Skeletal muscle tissue (tissue), 3 donors: ENCODE measurements at regions not wholly inside any gene's neighbourhood (a gene's known extent, or its start where the extent isn't known, plus 50 kb on each side); places are given as distances from the start of the nearest gene placed in this dataset.

ENCODE experiments used
- H3K27ac ChIP-seq: one replicate; pipeline ENCODE4 v1.7.0; 2013; ENCODE audit warnings: mild to moderate bottlenecking, low read depth, low read length, inconsistent platforms
- H3K27me3 ChIP-seq, 3 donors: one replicate each; pipeline ENCODE4 v1.7.0; 2013; ENCODE audit warnings: low read length in 3 of 3; ENCODE audit not compliant: control insufficient read depth in 3 of 3, insufficient read depth in 3 of 3
- H3K36me3 ChIP-seq, 3 donors: one replicate each; pipeline ENCODE4 v1.7.0; 2013; ENCODE audit warnings: low read length in 3 of 3; ENCODE audit not compliant: control insufficient read depth in 3 of 3, insufficient read depth in 3 of 3
- H3K4me1 ChIP-seq, 3 donors: one replicate each; pipeline ENCODE4 v1.7.0; 2013; ENCODE audit warnings: low read length in 3 of 3, mild to moderate bottlenecking in 3 of 3; ENCODE audit not compliant: control insufficient read depth in 3 of 3, insufficient read depth in 3 of 3
- H3K4me3 ChIP-seq, 3 donors: one replicate each; pipeline ENCODE4 v1.7.0; 2013; ENCODE audit warnings: low read length in 3 of 3
- H3K9ac ChIP-seq, 3 donors: one replicate each; pipeline ENCODE4 v1.7.0; 2013; ENCODE audit warnings: low read length in 3 of 3, mild to moderate bottlenecking in 3 of 3, moderate library complexity in 2 of 3, low read depth in 1 of 3
- H3K9me3 ChIP-seq, 3 donors: one replicate each; pipeline ENCODE4 v1.7.0; 2013; ENCODE audit warnings: low read length in 3 of 3; ENCODE audit not compliant: control insufficient read depth in 3 of 3
- donor health status: Osteomylitis.

- Histone ChIP-seq H3K4me1 (peaks cover 4 to 24% (median 13%) of the 10 kb centered on the region in 3 donors), H3K27ac (no peak overlapping the region), H3K9me3 (no peaks in the 10 kb centered on the region), H3K36me3 (no peaks in the 10 kb centered on the region), H3K27me3 (no peaks in the 10 kb centered on the region), H3K4me3 (no peak overlapping the region), H3K9ac (no peak overlapping the region)
These were observed 214.5 kb upstream of the ROPN1 start for GRCh38 chr3:124206225-124207055.

DNA sequence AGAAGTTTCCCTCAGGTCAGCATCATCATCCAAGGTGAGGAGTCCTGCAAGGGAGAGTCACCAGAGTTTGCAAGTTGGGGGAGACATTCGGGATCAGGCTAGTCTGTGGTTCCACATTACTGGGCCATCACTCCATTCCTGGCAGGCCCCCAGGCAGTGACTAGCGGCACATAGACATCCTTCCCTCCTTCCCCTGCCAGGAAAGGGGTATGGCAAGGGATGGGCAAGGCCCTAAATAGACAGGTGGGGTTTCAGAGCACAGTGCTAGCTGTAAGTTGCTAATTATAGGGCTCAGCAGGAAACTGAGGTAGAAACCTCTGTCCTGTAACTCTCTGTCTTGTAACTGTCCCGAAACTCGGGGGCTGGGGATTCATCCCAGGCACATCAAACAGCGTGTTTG is 215.2 kb upstream of the ROPN1 start:
- Histone ChIP-seq H3K36me3 (no peaks in the 10 kb centered on the region), H3K9me3 (no peaks in the 10 kb centered on the region), H3K4me3 (no peak overlapping the region), H3K4me1 (peaks cover 4 to 21% (median 11%) of the 10 kb centered on the region in 3 donors), H3K9ac (no peak overlapping the region), H3K27me3 (no peaks in the 10 kb centered on the region), H3K27ac (no peak overlapping the region)

DNA sequence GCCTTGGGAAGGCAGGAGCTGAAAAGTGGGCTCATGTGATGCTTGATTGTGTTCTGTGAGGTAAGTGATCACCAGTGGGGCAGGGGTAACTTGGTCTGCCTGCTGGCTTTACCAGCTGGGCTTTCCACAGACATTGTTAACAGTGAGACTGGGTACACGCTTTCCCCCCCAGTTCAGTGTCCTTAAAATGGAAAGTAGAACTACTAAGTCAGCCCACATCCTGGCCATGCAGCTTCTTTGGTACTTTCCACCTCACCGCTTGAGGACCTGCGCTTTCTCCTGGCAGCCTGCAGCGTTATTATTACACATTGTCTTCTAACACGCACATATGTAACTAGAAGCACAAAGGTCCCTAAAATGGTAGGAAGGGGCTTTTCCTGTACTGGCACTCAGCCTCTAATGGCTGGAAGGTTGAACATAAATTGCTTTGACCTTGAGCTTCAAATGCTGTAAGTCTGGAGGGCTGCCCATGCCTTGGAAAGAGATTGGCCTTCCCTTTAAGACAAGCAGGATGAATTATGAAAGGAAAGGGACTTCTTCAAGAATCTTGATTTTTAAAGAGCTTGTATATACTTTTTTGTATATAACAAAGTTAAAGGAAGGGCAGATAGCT is 216.1 kb upstream of the ROPN1 start:
- no peaks in the 10 kb centered on the region for H3K9me3 ChIP-seq
- no peak overlapping the region for H3K4me3 ChIP-seq
- H3K9ac ChIP-seq, result no peak overlapping the region
- H3K4me1 ChIP-seq, result peaks cover 2 to 12% (median 4%) of the 10 kb centered on the region in 3 donors
- no peak overlapping the region for H3K27ac ChIP-seq
- H3K27me3 ChIP-seq, result no peaks in the 10 kb centered on the region
- H3K36me3 ChIP-seq, result no peaks in the 10 kb centered on the region

GRCh38 chr3:124209426-124209825 is 217.5 kb upstream of the ROPN1 start:
- Histone ChIP-seq H3K36me3 (no peaks in the 10 kb centered on the region), H3K9ac (no peak overlapping the region), H3K4me3 (no peak overlapping the region), H3K27me3 (no peaks in the 10 kb centered on the region), H3K27ac (no peak overlapping the region), H3K9me3 (no peaks in the 10 kb centered on the region), H3K4me1 (peaks cover 0 to 10% (median 4%) of the 10 kb centered on the region in 3 donors)

GRCh38 chr3:124210899-124211298 is 219.0 kb upstream of the ROPN1 start:
- Histone ChIP-seq H3K36me3 (no peaks in the 10 kb centered on the region), H3K4me3 (no peak overlapping the region), H3K9ac (no peak overlapping the region), H3K27ac (no peak overlapping the region), H3K4me1 (peaks cover 0 to 10% (median 4%) of the 10 kb centered on the region in 3 donors), H3K27me3 (no peaks in the 10 kb centered on the region), H3K9me3 (no peaks in the 10 kb centered on the region)

- Histone ChIP-seq H3K9ac (no peak overlapping the region), H3K36me3 (no peaks in the 10 kb centered on the region), H3K27ac (no peak overlapping the region), H3K27me3 (no peaks in the 10 kb centered on the region), H3K4me3 (no peak overlapping the region), H3K9me3 (no peaks in the 10 kb centered on the region), H3K4me1 (no peaks in the 10 kb centered on the region)
These were observed 221.7 kb upstream of the ROPN1 start for GRCh38 chr3:124213641-124214040.

- no peak overlapping the region for H3K27ac ChIP-seq
- H3K27me3 ChIP-seq, result no peaks in the 10 kb centered on the region
- H3K4me3 ChIP-seq, result no peak overlapping the region
- no peaks in the 10 kb centered on the region for H3K36me3 ChIP-seq
- no peaks in the 10 kb centered on the region for H3K9me3 ChIP-seq
- no peaks in the 10 kb centered on the region for H3K4me1 ChIP-seq
- H3K9ac ChIP-seq, result no peak overlapping the region
These were observed 225.6 kb upstream of the ROPN1 start for GRCh38 chr3:124217542-124217941.

DNA sequence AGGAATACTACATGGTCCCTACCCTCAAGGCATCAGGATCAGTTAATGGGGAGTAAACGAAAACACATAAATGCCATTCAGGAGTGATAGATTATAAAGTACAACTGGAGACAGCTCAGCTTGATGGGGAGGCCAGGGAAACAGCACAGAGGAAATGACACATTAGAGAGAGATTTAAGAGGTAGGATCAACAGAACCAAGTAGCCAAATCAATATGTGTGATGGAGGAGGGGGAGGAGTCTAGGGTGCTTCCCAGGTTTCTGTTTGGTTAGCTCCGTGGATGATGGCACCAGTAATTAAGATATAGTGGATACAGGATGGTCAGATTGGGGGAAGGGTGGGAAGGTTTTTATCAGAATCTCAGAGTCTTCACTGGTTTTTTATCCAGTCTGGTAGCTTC is 229.5 kb upstream of the ROPN1 start:
- H3K4me3 ChIP-seq, result no peak overlapping the region
- H3K9ac ChIP-seq, result no peak overlapping the region
- H3K27ac ChIP-seq, result no peak overlapping the region
- no peaks in the 10 kb centered on the region for H3K4me1 ChIP-seq
- H3K27me3 ChIP-seq, result no peaks in the 10 kb centered on the region
- no peaks in the 10 kb centered on the region for H3K9me3 ChIP-seq
- H3K36me3 ChIP-seq, result no peaks in the 10 kb centered on the region

DNA sequence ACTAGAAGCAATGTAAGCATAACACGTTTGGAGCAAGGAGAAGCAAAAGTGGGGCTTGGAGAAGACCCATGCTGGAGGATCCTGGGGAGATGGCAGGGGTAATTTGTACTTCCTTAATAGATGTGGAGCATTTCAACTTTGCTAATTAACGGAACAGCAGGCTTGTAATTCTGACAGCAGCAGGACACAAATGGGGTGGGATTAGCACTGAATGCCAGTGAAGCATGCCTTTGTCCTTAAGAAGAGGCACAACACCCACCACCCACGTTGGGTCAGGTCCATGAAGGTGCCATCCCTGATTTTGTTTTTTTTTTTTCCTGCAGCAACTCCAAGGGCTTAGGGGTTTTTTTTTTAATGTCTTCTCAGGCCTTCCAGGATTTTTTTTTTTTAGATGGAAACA is 231.9 kb upstream of the ROPN1 start:
- H3K9me3 ChIP-seq, result no peaks in the 10 kb centered on the region
- no peak overlapping the region for H3K9ac ChIP-seq
- no peaks in the 10 kb centered on the region for H3K27me3 ChIP-seq
- no peaks in the 10 kb centered on the region for H3K4me1 ChIP-seq
- no peaks in the 10 kb centered on the region for H3K36me3 ChIP-seq
- H3K4me3 ChIP-seq, result no peak overlapping the region
- no peak overlapping the region for H3K27ac ChIP-seq

DNA sequence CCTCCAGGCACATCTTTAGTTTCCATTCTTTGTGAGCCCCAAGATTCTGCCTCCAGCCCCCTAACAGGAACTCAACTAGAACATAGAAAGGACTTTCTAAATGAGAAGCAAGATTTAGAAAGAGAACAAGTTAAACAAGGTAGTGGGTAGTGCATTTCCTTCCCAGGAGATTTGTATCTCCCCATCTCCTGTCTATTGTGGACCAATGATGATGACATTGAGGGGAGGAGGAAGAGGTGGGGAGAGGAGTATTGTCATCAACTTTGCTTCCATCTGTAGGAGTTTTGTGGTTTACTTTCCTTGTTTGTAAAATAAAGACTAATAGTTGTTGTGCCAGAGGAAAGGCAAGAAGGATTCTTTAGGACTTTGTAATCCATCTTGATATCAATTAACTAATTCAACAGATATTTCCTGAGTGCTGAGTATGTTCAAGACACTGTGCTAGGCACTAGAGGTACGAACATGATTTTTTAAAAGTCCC is 235.3 kb upstream of the ROPN1 start:
- no peaks in the 10 kb centered on the region for H3K36me3 ChIP-seq
- no peak overlapping the region for H3K27ac ChIP-seq
- H3K4me3 ChIP-seq, result no peak overlapping the region
- H3K4me1 ChIP-seq, result no peaks in the 10 kb centered on the region
- no peaks in the 10 kb centered on the region for H3K27me3 ChIP-seq
- H3K9ac ChIP-seq, result no peak overlapping the region
- no peaks in the 10 kb centered on the region for H3K9me3 ChIP-seq
